K562 (cell line): ENCODE measurements at regions not wholly inside any gene's neighbourhood (a gene's known extent, or its start where the extent isn't known, plus 50 kb on each side); places are given as distances from the start of the nearest gene placed in this dataset.

Experiments
- BCLAF1 ChIP-seq, 2 experiments: fragments of 450-650 bp in 1 of 2; IDR thresholded peaks; 2 replicates each; pipeline ENCODE4 v1.6.1; 2011 to 2017; ENCODE audit warnings: low read depth in 2 of 2, antibody characterized with exemption in 1 of 2, borderline replicate concordance in 1 of 2, low read length in 1 of 2, mild to moderate bottlenecking in 1 of 2, mixed read lengths in 1 of 2; ENCODE audit not compliant: control insufficient read depth in 1 of 2
- CEBPZ ChIP-seq: fragments of 150-350 bp; IDR thresholded peaks from 2 replicates; pipeline ENCODE4 v1.6.1; 2014; ENCODE audit warnings: low read depth, mild to moderate bottlenecking, low read length, borderline replicate concordance
- CTCF ChIP-seq, 3 experiments: IDR thresholded peaks in 2 of 3; conservative IDR thresholded peaks in 1 of 3; 2 replicates each; pipeline ENCODE4 v1.5.1; 2011 to 2012; ENCODE audit warnings: low read length in 3 of 3, mild to moderate bottlenecking in 3 of 3, control low read depth in 2 of 3, improper control_type of control experiment in 1 of 3, inconsistent platforms in 1 of 3, low read depth in 1 of 3, mixed read lengths in 1 of 3, moderate library complexity in 1 of 3; ENCODE audit not compliant: insufficient read depth in 2 of 3
- EP300 ChIP-seq: IDR thresholded peaks from 2 replicates; pipeline ENCODE4 v1.6.1; 2012; ENCODE audit warnings: low read length, improper control_type of control experiment
- GMEB1 ChIP-seq: fragments of 250-450 bp; sonication (Bioruptor Pico); IDR thresholded peaks from 2 replicates; pipeline ENCODE4 v1.4.0; 2020; ENCODE audit warnings: mild to moderate bottlenecking
- HDAC2 ChIP-seq: fragments of 450-650 bp; IDR thresholded peaks from 2 replicates; pipeline ENCODE4 v1.6.1; 2016; ENCODE audit warnings: mild to moderate bottlenecking
- KLF6 ChIP-seq: fragments of 250-450 bp; sonication (Bioruptor Pico); IDR thresholded peaks from 2 replicates; pipeline ENCODE4 v1.4.0; 2020; ENCODE audit warnings: mild to moderate bottlenecking, moderate library complexity, borderline replicate concordance
- POLR2A ChIP-seq: fragments of 450-650 bp; conservative IDR thresholded peaks from 2 replicates; pipeline ENCODE4 v1.6.1; 2016
- POLR2AphosphoS5 ChIP-seq: IDR thresholded peaks from 2 replicates; pipeline ENCODE4 v1.6.1; 2011; ENCODE audit warnings: mild to moderate bottlenecking, low read depth, low read length, moderate library complexity; ENCODE audit not compliant: control insufficient read depth, insufficient read depth
- RCOR1 ChIP-seq, 2 experiments: IDR thresholded peaks; 2 replicates each; pipeline ENCODE4 v1.6.1; 2012; ENCODE audit warnings: low read depth in 2 of 2, low read length in 2 of 2, borderline replicate concordance in 1 of 2, improper control_type of control experiment in 1 of 2
- RFX5 ChIP-seq: IDR thresholded peaks from 2 replicates; pipeline ENCODE4 v1.6.1; 2011; ENCODE audit warnings: low read depth, mild to moderate bottlenecking, improper control_type of control experiment, low read length
- ZNF311 ChIP-seq: fragments of 250-450 bp; sonication (Bioruptor Pico); IDR thresholded peaks from 2 replicates; pipeline ENCODE4 v1.4.0; 2020; ENCODE audit warnings: mild to moderate bottlenecking, moderate library complexity

- no peak for TF ChIP-seq EP300
- no peak for TF ChIP-seq POLR2AphosphoS5
- TF ChIP-seq ZNF311: no peak
- no peak for TF ChIP-seq CTCF (IDR thresholded peaks at IDR 0.05 in 2 of 3, conservative IDR thresholded peaks at IDR 0.05 in 1 of 3; ENCODE audit: insufficient read depth in 2 of 3, low read depth in 1 of 3, low read length in 3 of 3)
- TF ChIP-seq RCOR1 (IDR thresholded peaks at IDR 0.05; ENCODE audit: borderline replicate concordance in 1 of 2, low read depth in 2 of 2, low read length in 2 of 2): no peak
- no peak for TF ChIP-seq GMEB1 (CRISPR knock-in tag)
- TF ChIP-seq CEBPZ: no peak
- TF ChIP-seq HDAC2: no peak
- TF ChIP-seq POLR2A: no peak
- TF ChIP-seq KLF6 (CRISPR knock-in tag): no peak
- TF ChIP-seq BCLAF1 (IDR thresholded peaks at IDR 0.05; ENCODE audit: borderline replicate concordance in 1 of 2, control insufficient read depth in 1 of 2, low read depth in 2 of 2, low read length in 1 of 2): no peak
- TF ChIP-seq RFX5: no peak
Measured at GRCh38 chr10:91571671-91572070, 61.2 kb downstream of the PPP1R3C start.
